ENCODE measurements at regions not wholly inside any gene's neighbourhood (a gene's known extent, or its start where the extent isn't known, plus 50 kb on each side); places are given as distances from the start of the nearest gene placed in this dataset.
"Not testable (repeated sequence)": the region's sequence is repeated elsewhere in the genome, so short reads cannot be mapped to it uniquely, and the experiment has no call there.

- H3K27me3 ChIP-seq: no peaks in the 10 kb centered on the region
- no peak for ATAC-seq
- H3K9me3 ChIP-seq: no peaks in the 10 kb centered on the region
- intact Hi-C loops (cut with DNase I): no loop called here
- H3K4me3 ChIP-seq: no peak overlapping the region
- no peak for TF ChIP-seq CTCF (IDR thresholded peaks at IDR 0.05)
- no peaks in the 10 kb centered on the region for H3K36me3 ChIP-seq
- 78 to 84% methylated on average over 5 of the region's 5 CpGs for WGBS, 2 donors
- FAIRE-seq: no peak
- DNase-seq: no peak
- H3K27ac ChIP-seq: no peak overlapping the region
- H3K4me1 ChIP-seq: no peaks in the 10 kb centered on the region
Measured at GRCh38 chr4:189840356-189840755, 100.3 kb upstream of the FRG1 start.

GRCh38 chr4:189843413-189844009 lies 97.2 kb upstream of the FRG1 start:
- no peaks in the 10 kb centered on the region for H3K9me3 ChIP-seq
- no peak overlapping the region for H3K27ac ChIP-seq
- H3K27me3 ChIP-seq: no peaks in the 10 kb centered on the region
- H3K36me3 ChIP-seq: no peaks in the 10 kb centered on the region
- no peak for TF ChIP-seq CTCF (IDR thresholded peaks at IDR 0.05)
- DNase-seq (no peak), ATAC-seq (peak in 1 of 4 donors; percentile 11), FAIRE-seq (no peak)
- H3K4me3 ChIP-seq: no peak overlapping the region
- no peaks in the 10 kb centered on the region for H3K4me1 ChIP-seq
- intact Hi-C loops (cut with DNase I): no loop called here
- WGBS, 2 donors: 34 to 37% methylated on average over 10 of the region's 10 CpGs

GRCh38 chr4:189845145-189845846 lies 95.4 kb upstream of the FRG1 start:
- no peak for TF ChIP-seq CTCF (IDR thresholded peaks at IDR 0.05)
- H3K9me3 ChIP-seq: no peaks in the 10 kb centered on the region
- intact Hi-C loops (cut with DNase I): no loop called here

GRCh38 chr4:189846094-189846493 lies 94.6 kb upstream of the FRG1 start:
- FAIRE-seq; H3K4me1 ChIP-seq; H3K27ac ChIP-seq; intact Hi-C loops (cut with DNase I); H3K9me3 ChIP-seq; H3K36me3 ChIP-seq; ATAC-seq; H3K4me3 ChIP-seq; DNase-seq; H3K27me3 ChIP-seq: not testable (repeated sequence)
- WGBS, 2 donors: 76 to 87% methylated on average over 19 to 25 of the region's 31 CpGs

More at GRCh38 chr4:189845145-189845846, 95.4 kb upstream of the FRG1 start:
- Histone ChIP-seq H3K4me1 (no peaks in the 10 kb centered on the region), H3K4me3 (no peak overlapping the region), H3K27ac (no peak overlapping the region), H3K27me3 (no peaks in the 10 kb centered on the region), H3K36me3 (no peaks in the 10 kb centered on the region)
- WGBS, 2 donors: 66 to 72% methylated on average over 2 of the region's 2 CpGs
- ATAC-seq (no peak), DNase-seq (no peak), FAIRE-seq (no peak)

- H3K27ac ChIP-seq; ATAC-seq; FAIRE-seq; H3K4me3 ChIP-seq; intact Hi-C loops (cut with DNase I); H3K9me3 ChIP-seq; H3K36me3 ChIP-seq; H3K4me1 ChIP-seq; H3K27me3 ChIP-seq: not testable (repeated sequence)
- 80 to 91% methylated on average over 27 of the region's 27 CpGs for WGBS, 2 donors
- peak in 1 of 6 donors; percentile 87 for DNase-seq
Measured at GRCh38 chr4:189846608-189847007, 94.1 kb upstream of the FRG1 start.

GRCh38 chr4:189848672-189849071 lies 92.0 kb upstream of the FRG1 start:
- DNase-seq; intact Hi-C loops (cut with DNase I); H3K27me3 ChIP-seq; H3K4me3 ChIP-seq; H3K27ac ChIP-seq; ATAC-seq; H3K9me3 ChIP-seq; H3K36me3 ChIP-seq; H3K4me1 ChIP-seq: not testable (repeated sequence)
- 43 to 46% methylated on average over 3 of the region's 3 CpGs for WGBS, 2 donors
- FAIRE-seq: peak; percentile 23

Data from pancreas (tissue), 10 donors.